ENCODE measurements at regions not wholly inside any gene's neighbourhood (a gene's known extent, or its start where the extent isn't known, plus 50 kb on each side); places are given as distances from the start of the nearest gene placed in this dataset.

GRCh38 chr7:145036604-145037405 is 201.0 kb upstream of the TPK1 start:
- H3K4me3 ChIP-seq (ENCODE audit: low read depth in 1 of 2, low read length in 1 of 2) = no peak overlapping the region
- H3K4me1 ChIP-seq (ENCODE audit: control insufficient read depth in 1 of 2, insufficient read depth in 1 of 2, low read depth in 1 of 2, low read length in 1 of 2) = no peaks in the 10 kb centered on the region
- peak; percentile 55 for TF ChIP-seq CTCF (IDR thresholded peaks at IDR 0.05)
- H3K36me3 ChIP-seq = no peaks in the 10 kb centered on the region
- no peaks in the 10 kb centered on the region for H3K9me3 ChIP-seq
- H3K27me3 ChIP-seq = no peaks in the 10 kb centered on the region
- no peak overlapping the region for H3K27ac ChIP-seq

DNA sequence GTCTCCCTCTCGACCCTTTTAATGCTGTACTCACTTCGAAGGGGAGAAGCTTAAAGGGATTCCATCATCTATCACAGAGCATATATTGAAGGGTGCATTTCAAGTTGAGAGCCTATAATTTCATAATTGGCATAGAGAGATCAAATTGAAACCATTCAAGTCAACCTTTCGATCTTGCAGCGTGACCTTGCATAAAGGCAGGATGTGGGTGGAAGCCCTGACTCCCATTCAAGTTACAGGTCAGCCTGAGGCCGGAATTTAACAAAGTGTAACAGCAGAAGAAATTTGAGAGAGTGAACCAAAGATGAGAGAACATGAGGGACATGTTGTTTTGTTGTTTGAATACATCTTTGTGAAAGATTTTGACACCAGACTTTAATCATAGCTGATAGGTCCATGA is 195.3 kb upstream of the TPK1 start:
- no peaks in the 10 kb centered on the region for H3K27me3 ChIP-seq
- H3K9me3 ChIP-seq = no peaks in the 10 kb centered on the region
- no peak overlapping the region for H3K4me3 ChIP-seq (ENCODE audit: low read depth in 1 of 2, low read length in 1 of 2)
- no peak overlapping the region for H3K27ac ChIP-seq
- no peaks in the 10 kb centered on the region for H3K36me3 ChIP-seq
- no peak for TF ChIP-seq CTCF (IDR thresholded peaks at IDR 0.05)
- H3K4me1 ChIP-seq (ENCODE audit: control insufficient read depth in 1 of 2, insufficient read depth in 1 of 2, low read depth in 1 of 2, low read length in 1 of 2) = no peaks in the 10 kb centered on the region

- H3K4me1 ChIP-seq (ENCODE audit: control insufficient read depth in 1 of 2, insufficient read depth in 1 of 2, low read depth in 1 of 2, low read length in 1 of 2) = no peaks in the 10 kb centered on the region
- no peaks in the 10 kb centered on the region for H3K9me3 ChIP-seq
- TF ChIP-seq CTCF (IDR thresholded peaks at IDR 0.05) = no peak
- H3K4me3 ChIP-seq (ENCODE audit: low read depth in 1 of 2, low read length in 1 of 2) = no peak overlapping the region
- H3K27me3 ChIP-seq = no peaks in the 10 kb centered on the region
- no peak overlapping the region for H3K27ac ChIP-seq
- H3K36me3 ChIP-seq = no peaks in the 10 kb centered on the region
Measured at GRCh38 chr7:145030754-145031153, 194.9 kb upstream of the TPK1 start.

DNA sequence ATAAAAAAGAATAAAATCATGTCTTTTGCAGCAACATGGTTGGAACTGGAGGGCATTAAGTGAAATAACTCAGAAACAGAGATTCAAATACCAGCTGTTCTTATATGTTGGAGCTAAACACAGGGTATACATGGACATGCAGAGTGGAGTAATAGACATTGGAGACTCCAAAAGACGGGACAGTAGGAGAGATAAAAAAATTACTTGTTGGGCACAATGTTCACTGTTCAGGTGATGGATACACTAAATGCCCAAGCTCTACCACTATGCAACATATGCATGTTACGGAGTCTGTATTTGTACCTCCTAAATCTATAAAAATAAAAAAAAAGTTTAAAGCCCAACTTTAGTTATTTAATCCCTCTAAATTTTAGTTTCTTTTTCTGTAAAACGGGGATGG is 184.6 kb upstream of the TPK1 start:
- Histone ChIP-seq H3K9me3 (no peaks in the 10 kb centered on the region), H3K4me1 (ENCODE audit: control insufficient read depth in 1 of 2, insufficient read depth in 1 of 2, low read depth in 1 of 2, low read length in 1 of 2) (no peaks in the 10 kb centered on the region), H3K27ac (no peak overlapping the region), H3K27me3 (no peaks in the 10 kb centered on the region), H3K36me3 (no peaks in the 10 kb centered on the region), H3K4me3 (ENCODE audit: low read depth in 1 of 2, low read length in 1 of 2) (no peak overlapping the region)
- no peak for TF ChIP-seq CTCF (IDR thresholded peaks at IDR 0.05)

GRCh38 chr7:145016068-145016467 is 180.2 kb upstream of the TPK1 start:
- H3K36me3 ChIP-seq = no peaks in the 10 kb centered on the region
- no peak overlapping the region for H3K4me3 ChIP-seq (ENCODE audit: low read depth in 1 of 2, low read length in 1 of 2)
- H3K4me1 ChIP-seq (ENCODE audit: control insufficient read depth in 1 of 2, insufficient read depth in 1 of 2, low read depth in 1 of 2, low read length in 1 of 2) = no peaks in the 10 kb centered on the region
- H3K27me3 ChIP-seq = no peaks in the 10 kb centered on the region
- TF ChIP-seq CTCF (IDR thresholded peaks at IDR 0.05) = no peak
- no peak overlapping the region for H3K27ac ChIP-seq
- no peaks in the 10 kb centered on the region for H3K9me3 ChIP-seq

Measured in neutrophil (primary cell).